ENCODE measurements at regions not wholly inside any gene's neighbourhood (a gene's known extent, or its start where the extent isn't known, plus 50 kb on each side); places are given as distances from the start of the nearest gene placed in this dataset.
A peak's percentile ranks its signal among the peaks of the same experiment; 100 is the strongest.

DNA sequence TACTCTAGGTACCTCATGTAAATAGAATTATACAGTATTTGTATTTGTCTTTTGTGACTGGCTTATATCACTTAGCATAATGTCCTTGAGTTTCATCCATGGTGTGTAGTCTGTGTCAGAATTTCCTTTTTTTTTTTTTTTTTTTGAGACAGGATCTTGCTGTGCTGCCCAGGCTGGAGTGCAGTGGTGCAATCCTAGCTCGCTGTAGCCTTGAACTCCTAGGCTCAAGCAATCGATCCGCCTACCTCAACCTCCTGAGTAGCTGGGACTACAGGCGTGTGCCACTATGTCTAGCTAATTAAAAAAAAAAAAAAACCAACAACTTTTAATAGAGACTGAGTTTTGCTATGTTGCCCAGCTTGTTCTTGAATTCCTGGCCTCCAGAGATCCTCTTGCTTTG is 89.8 kb upstream of the PODXL start:
- ATAC-seq, result no peak
- Mint-ChIP-seq H3K27ac (no peak overlapping the region), H3K4me1 (peaks cover 35% of the 10 kb centered on the region), H3K9me3 (no peaks in the 10 kb centered on the region), H3K4me3 (no peak overlapping the region), H3K36me3 (no peaks in the 10 kb centered on the region), H3K27me3 (ENCODE audit: low read depth) (peaks cover 13% of the 10 kb centered on the region)
- TF ChIP-seq NFYB (CRISPR knock-in tag; conservative IDR thresholded peaks at IDR 0.05; ENCODE audit: low read depth), result no peak
- TF ChIP-seq, protein P1, sequence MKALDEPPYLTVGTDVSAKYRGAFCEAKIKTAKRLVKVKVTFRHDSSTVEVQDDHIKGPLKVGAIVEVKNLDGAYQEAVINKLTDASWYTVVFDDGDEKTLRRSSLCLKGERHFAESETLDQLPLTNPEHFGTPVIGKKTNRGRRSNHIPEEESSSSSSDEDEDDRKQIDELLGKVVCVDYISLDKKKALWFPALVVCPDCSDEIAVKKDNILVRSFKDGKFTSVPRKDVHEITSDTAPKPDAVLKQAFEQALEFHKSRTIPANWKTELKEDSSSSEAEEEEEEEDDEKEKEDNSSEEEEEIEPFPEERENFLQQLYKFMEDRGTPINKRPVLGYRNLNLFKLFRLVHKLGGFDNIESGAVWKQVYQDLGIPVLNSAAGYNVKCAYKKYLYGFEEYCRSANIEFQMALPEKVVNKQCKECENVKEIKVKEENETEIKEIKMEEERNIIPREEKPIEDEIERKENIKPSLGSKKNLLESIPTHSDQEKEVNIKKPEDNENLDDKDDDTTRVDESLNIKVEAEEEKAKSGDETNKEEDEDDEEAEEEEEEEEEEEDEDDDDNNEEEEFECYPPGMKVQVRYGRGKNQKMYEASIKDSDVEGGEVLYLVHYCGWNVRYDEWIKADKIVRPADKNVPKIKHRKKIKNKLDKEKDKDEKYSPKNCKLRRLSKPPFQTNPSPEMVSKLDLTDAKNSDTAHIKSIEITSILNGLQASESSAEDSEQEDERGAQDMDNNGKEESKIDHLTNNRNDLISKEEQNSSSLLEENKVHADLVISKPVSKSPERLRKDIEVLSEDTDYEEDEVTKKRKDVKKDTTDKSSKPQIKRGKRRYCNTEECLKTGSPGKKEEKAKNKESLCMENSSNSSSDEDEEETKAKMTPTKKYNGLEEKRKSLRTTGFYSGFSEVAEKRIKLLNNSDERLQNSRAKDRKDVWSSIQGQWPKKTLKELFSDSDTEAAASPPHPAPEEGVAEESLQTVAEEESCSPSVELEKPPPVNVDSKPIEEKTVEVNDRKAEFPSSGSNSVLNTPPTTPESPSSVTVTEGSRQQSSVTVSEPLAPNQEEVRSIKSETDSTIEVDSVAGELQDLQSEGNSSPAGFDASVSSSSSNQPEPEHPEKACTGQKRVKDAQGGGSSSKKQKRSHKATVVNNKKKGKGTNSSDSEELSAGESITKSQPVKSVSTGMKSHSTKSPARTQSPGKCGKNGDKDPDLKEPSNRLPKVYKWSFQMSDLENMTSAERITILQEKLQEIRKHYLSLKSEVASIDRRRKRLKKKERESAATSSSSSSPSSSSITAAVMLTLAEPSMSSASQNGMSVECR (CRISPR knock-in tag; IDR thresholded peaks at IDR 0.05; ENCODE audit: borderline replicate concordance), result no peak
- no peak for TF ChIP-seq CBFB (CRISPR knock-in tag; IDR thresholded peaks at IDR 0.05; ENCODE audit: low read depth)
- TF ChIP-seq ZNF121 (CRISPR knock-in tag; IDR thresholded peaks at IDR 0.05), result peak; percentile 76; the same call in 1 of the 2 replicates
- TF ChIP-seq, protein P2, sequence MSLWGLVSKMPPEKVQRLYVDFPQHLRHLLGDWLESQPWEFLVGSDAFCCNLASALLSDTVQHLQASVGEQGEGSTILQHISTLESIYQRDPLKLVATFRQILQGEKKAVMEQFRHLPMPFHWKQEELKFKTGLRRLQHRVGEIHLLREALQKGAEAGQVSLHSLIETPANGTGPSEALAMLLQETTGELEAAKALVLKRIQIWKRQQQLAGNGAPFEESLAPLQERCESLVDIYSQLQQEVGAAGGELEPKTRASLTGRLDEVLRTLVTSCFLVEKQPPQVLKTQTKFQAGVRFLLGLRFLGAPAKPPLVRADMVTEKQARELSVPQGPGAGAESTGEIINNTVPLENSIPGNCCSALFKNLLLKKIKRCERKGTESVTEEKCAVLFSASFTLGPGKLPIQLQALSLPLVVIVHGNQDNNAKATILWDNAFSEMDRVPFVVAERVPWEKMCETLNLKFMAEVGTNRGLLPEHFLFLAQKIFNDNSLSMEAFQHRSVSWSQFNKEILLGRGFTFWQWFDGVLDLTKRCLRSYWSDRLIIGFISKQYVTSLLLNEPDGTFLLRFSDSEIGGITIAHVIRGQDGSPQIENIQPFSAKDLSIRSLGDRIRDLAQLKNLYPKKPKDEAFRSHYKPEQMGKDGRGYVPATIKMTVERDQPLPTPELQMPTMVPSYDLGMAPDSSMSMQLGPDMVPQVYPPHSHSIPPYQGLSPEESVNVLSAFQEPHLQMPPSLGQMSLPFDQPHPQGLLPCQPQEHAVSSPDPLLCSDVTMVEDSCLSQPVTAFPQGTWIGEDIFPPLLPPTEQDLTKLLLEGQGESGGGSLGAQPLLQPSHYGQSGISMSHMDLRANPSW (CRISPR knock-in tag; conservative IDR thresholded peaks at IDR 0.05; ENCODE audit: low read depth), result no peak
- TF ChIP-seq, protein P3, sequence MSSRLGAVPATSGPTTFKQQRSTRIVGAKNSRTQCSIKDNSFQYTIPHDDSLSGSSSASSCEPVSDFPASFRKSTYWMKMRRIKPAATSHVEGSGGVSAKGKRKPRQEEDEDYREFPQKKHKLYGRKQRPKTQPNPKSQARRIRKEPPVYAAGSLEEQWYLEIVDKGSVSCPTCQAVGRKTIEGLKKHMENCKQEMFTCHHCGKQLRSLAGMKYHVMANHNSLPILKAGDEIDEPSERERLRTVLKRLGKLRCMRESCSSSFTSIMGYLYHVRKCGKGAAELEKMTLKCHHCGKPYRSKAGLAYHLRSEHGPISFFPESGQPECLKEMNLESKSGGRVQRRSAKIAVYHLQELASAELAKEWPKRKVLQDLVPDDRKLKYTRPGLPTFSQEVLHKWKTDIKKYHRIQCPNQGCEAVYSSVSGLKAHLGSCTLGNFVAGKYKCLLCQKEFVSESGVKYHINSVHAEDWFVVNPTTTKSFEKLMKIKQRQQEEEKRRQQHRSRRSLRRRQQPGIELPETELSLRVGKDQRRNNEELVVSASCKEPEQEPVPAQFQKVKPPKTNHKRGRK (CRISPR knock-in tag; IDR thresholded peaks at IDR 0.05; ENCODE audit: borderline replicate concordance), result no peak
- TF ChIP-seq ZNF219 (CRISPR knock-in tag; IDR thresholded peaks at IDR 0.05; ENCODE audit: borderline replicate concordance), result no peak
- ChIA-PET POLR2A (no interaction called here), CTCF (interaction anchor here (0.6 kb wide), 2 partner anchors 99 to 134 kb away, joined by 3 read pairs; no protein-coding TSS in a partner anchor)
- DNase-seq (ENCODE audit: low spot score), result no peak

DNA sequence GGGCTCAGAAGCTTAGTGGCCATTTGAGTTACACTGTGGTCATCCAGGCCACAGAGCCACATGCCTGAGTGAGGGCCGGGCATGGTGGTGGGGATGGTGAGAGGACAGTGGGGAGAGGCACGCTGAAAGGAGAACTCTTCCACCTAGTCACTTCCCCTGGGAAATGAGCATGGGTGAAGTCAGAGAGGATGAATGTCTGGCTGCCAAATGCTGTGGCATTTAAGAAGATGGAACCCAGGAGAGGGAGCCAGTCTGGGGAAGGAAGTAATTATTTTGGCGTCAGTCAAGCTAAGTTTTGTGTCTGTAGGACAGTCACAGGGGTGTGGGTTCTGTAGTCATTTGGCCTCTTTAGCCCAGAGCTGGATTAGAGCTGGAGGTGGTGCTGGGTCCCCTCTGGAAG is 86.0 kb upstream of the PODXL start:
- no peaks in the 10 kb centered on the region for H3K9me3 Mint-ChIP-seq
- TF ChIP-seq RORB (CRISPR knock-in tag; IDR thresholded peaks at IDR 0.05) (no peak), CREB1 (CRISPR knock-in tag; IDR thresholded peaks at IDR 0.05) (no peak)
- TF ChIP-seq, protein P4, sequence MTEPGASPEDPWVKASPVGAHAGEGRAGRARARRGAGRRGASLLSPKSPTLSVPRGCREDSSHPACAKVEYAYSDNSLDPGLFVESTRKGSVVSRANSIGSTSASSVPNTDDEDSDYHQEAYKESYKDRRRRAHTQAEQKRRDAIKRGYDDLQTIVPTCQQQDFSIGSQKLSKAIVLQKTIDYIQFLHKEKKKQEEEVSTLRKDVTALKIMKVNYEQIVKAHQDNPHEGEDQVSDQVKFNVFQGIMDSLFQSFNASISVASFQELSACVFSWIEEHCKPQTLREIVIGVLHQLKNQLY (CRISPR knock-in tag; IDR thresholded peaks at IDR 0.05), result no peak
- TF ChIP-seq, protein P5, sequence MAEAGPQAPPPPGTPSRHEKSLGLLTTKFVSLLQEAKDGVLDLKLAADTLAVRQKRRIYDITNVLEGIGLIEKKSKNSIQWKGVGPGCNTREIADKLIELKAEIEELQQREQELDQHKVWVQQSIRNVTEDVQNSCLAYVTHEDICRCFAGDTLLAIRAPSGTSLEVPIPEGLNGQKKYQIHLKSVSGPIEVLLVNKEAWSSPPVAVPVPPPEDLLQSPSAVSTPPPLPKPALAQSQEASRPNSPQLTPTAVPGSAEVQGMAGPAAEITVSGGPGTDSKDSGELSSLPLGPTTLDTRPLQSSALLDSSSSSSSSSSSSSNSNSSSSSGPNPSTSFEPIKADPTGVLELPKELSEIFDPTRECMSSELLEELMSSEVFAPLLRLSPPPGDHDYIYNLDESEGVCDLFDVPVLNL (CRISPR knock-in tag; IDR thresholded peaks at IDR 0.05; ENCODE audit: borderline replicate concordance, low read depth), result no peak
- ChIA-PET POLR2A (no interaction called here), CTCF (interaction anchor here (1.4 kb wide), 1 partner anchor 96 kb away, joined by 5 read pairs; no protein-coding TSS in a partner anchor)
- no peak overlapping the region for H3K4me3 Mint-ChIP-seq
- peaks cover 13% of the 10 kb centered on the region for H3K27me3 Mint-ChIP-seq (ENCODE audit: low read depth)
- DNase-seq (ENCODE audit: low spot score) (no peak), ATAC-seq (no peak)
- no peaks in the 10 kb centered on the region for H3K36me3 Mint-ChIP-seq
- H3K27ac Mint-ChIP-seq, result no peak overlapping the region
- peaks cover 34% of the 10 kb centered on the region for H3K4me1 Mint-ChIP-seq
